ENCODE measurements at regions not wholly inside any gene's neighbourhood (a gene's known extent, or its start where the extent isn't known, plus 50 kb on each side); places are given as distances from the start of the nearest gene placed in this dataset.

DNA sequence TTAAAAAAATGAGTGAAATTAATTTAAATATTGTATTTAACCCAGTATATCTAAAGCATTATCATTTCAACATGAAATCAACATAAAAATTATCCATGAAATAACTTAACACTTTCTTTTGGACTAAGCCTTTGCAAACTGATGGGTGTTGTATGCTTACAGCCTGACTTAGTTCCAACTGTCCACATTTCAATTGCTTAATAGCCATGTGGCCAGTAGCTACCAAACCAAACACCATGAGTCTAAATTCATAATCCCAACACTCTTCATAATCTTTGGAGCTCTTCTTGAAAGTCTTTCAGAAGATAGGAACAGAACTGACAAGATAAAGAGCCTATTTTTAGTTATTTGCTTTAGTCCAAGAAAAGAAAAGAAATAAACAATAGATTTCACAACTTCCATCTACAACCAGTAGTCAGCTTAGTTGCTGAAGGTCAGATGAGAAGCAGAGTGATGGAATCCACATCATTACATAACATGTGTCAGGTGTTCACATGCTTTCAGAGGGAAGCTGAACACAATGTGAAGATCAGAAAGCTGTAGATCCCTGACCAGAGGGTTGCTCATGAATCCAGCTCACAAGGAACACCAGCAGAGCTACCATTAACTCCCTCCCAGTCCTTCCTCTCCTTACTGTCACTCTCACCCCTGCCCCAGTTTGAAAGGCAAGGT is 144.0 kb upstream of the ZNF648 start:
- no peak for FAIRE-seq
- Histone ChIP-seq H3K4me2 (ENCODE audit: insufficient read depth, low read length) (no peak overlapping the region), H3K9me3 (replicated peaks; ENCODE audit: control insufficient read depth, insufficient read depth, low read depth, low read length) (no peaks in the 10 kb centered on the region), H3K9ac (ENCODE audit: insufficient read depth in 1 of 2, low read depth in 2 of 2, low read length in 2 of 2) (no peak overlapping the region), H3K9me1 (ENCODE audit: control insufficient read depth, insufficient read depth, low read length) (no peaks in the 10 kb centered on the region), H3K4me1 (replicated peaks in 1 of 2; ENCODE audit: control insufficient read depth in 2 of 2, insufficient read depth in 2 of 2, low read length in 2 of 2) (peaks cover 4 to 10% of the 10 kb centered on the region in 2 experiments; a peak in 2 of 5 replicates), H3K27ac (ENCODE audit: extremely low read depth, low read depth, low read length) (no peak overlapping the region), H3K79me2 (ENCODE audit: control insufficient read depth, insufficient read depth, low read length) (no peaks in the 10 kb centered on the region), H3K27me3 (ENCODE audit: control insufficient read depth in 2 of 2, insufficient read depth in 2 of 2, low read length in 2 of 2) (no peaks in the 10 kb centered on the region), H3K4me3 (no peak overlapping the region), H2AFZ (ENCODE audit: low read depth, low read length) (no peak overlapping the region), H4K20me1 (replicated peaks; ENCODE audit: control insufficient read depth, insufficient read depth, low read length) (no peaks in the 10 kb centered on the region), H3K36me3 (ENCODE audit: control insufficient read depth, insufficient read depth, low read length) (no peaks in the 10 kb centered on the region)
- peak; percentile 25; the same call in 2 of the 3 replicates for ATAC-seq
- ChIA-PET CTCF (ENCODE audit: low intra/inter-chr PET ratio) (no interaction called here), POLR2A (interaction anchor here (0.6 to 2.4 kb wide), 6 partner anchors 8 to 384 kb away, joined by 3 to 6 read pairs (median 4); partner anchors contain the start of genes GLUL and RNASEL)
- in situ Hi-C loops (cut with MboI) = no loop called here
- BruUV-seq (replicated peaks) = no TSS peak
- intact Hi-C loops (cut with micrococcal nuclease) = no loop called here
- no peak for DNase-seq (ENCODE audit: extremely low read depth in 1 of 4, low spot score in 3 of 4)
- TF ChIP-seq ZNF174 (CRISPR knock-in tag; IDR thresholded peaks at IDR 0.05) (no peak), ARHGAP35 (IDR thresholded peaks at IDR 0.05; ENCODE audit: partially characterized antibody) (no peak), ZNF263 (CRISPR knock-in tag; IDR thresholded peaks at IDR 0.05; ENCODE audit: borderline replicate concordance) (no peak), CBX3 (IDR thresholded peaks at IDR 0.05; ENCODE audit: borderline replicate concordance in 1 of 2, low read length in 2 of 2) (no peak), ZNF175 (CRISPR knock-in tag; IDR thresholded peaks at IDR 0.05; ENCODE audit: low read depth) (no peak), ZNF79 (CRISPR knock-in tag; IDR thresholded peaks at IDR 0.05; ENCODE audit: low read depth) (no peak), TOE1 (IDR thresholded peaks at IDR 0.05; ENCODE audit: borderline replicate concordance) (no peak), TOE1 (CRISPR knock-in tag; IDR thresholded peaks at IDR 0.05; ENCODE audit: borderline replicate concordance, low read depth) (no peak), RAD21 (CRISPR knock-in tag; conservative IDR thresholded peaks at IDR 0.05 in 1 of 2, IDR thresholded peaks at IDR 0.05 in 1 of 2) (no peak), CEBPB (tag; IDR thresholded peaks at IDR 0.05) (peak; percentile 84), SOX6 (IDR thresholded peaks at IDR 0.05) (peak; percentile 50)
- TF ChIP-seq, protein P1, sequence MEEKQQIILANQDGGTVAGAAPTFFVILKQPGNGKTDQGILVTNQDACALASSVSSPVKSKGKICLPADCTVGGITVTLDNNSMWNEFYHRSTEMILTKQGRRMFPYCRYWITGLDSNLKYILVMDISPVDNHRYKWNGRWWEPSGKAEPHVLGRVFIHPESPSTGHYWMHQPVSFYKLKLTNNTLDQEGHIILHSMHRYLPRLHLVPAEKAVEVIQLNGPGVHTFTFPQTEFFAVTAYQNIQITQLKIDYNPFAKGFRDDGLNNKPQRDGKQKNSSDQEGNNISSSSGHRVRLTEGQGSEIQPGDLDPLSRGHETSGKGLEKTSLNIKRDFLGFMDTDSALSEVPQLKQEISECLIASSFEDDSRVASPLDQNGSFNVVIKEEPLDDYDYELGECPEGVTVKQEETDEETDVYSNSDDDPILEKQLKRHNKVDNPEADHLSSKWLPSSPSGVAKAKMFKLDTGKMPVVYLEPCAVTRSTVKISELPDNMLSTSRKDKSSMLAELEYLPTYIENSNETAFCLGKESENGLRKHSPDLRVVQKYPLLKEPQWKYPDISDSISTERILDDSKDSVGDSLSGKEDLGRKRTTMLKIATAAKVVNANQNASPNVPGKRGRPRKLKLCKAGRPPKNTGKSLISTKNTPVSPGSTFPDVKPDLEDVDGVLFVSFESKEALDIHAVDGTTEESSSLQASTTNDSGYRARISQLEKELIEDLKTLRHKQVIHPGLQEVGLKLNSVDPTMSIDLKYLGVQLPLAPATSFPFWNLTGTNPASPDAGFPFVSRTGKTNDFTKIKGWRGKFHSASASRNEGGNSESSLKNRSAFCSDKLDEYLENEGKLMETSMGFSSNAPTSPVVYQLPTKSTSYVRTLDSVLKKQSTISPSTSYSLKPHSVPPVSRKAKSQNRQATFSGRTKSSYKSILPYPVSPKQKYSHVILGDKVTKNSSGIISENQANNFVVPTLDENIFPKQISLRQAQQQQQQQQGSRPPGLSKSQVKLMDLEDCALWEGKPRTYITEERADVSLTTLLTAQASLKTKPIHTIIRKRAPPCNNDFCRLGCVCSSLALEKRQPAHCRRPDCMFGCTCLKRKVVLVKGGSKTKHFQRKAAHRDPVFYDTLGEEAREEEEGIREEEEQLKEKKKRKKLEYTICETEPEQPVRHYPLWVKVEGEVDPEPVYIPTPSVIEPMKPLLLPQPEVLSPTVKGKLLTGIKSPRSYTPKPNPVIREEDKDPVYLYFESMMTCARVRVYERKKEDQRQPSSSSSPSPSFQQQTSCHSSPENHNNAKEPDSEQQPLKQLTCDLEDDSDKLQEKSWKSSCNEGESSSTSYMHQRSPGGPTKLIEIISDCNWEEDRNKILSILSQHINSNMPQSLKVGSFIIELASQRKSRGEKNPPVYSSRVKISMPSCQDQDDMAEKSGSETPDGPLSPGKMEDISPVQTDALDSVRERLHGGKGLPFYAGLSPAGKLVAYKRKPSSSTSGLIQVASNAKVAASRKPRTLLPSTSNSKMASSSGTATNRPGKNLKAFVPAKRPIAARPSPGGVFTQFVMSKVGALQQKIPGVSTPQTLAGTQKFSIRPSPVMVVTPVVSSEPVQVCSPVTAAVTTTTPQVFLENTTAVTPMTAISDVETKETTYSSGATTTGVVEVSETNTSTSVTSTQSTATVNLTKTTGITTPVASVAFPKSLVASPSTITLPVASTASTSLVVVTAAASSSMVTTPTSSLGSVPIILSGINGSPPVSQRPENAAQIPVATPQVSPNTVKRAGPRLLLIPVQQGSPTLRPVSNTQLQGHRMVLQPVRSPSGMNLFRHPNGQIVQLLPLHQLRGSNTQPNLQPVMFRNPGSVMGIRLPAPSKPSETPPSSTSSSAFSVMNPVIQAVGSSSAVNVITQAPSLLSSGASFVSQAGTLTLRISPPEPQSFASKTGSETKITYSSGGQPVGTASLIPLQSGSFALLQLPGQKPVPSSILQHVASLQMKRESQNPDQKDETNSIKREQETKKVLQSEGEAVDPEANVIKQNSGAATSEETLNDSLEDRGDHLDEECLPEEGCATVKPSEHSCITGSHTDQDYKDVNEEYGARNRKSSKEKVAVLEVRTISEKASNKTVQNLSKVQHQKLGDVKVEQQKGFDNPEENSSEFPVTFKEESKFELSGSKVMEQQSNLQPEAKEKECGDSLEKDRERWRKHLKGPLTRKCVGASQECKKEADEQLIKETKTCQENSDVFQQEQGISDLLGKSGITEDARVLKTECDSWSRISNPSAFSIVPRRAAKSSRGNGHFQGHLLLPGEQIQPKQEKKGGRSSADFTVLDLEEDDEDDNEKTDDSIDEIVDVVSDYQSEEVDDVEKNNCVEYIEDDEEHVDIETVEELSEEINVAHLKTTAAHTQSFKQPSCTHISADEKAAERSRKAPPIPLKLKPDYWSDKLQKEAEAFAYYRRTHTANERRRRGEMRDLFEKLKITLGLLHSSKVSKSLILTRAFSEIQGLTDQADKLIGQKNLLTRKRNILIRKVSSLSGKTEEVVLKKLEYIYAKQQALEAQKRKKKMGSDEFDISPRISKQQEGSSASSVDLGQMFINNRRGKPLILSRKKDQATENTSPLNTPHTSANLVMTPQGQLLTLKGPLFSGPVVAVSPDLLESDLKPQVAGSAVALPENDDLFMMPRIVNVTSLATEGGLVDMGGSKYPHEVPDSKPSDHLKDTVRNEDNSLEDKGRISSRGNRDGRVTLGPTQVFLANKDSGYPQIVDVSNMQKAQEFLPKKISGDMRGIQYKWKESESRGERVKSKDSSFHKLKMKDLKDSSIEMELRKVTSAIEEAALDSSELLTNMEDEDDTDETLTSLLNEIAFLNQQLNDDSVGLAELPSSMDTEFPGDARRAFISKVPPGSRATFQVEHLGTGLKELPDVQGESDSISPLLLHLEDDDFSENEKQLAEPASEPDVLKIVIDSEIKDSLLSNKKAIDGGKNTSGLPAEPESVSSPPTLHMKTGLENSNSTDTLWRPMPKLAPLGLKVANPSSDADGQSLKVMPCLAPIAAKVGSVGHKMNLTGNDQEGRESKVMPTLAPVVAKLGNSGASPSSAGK (IDR thresholded peaks at IDR 0.05) = peak; percentile 43; the same call in 1 of the 2 replicates

All from K562 (cell line).